ENCODE measurements at regions not wholly inside any gene's neighbourhood (a gene's known extent, or its start where the extent isn't known, plus 50 kb on each side); places are given as distances from the start of the nearest gene placed in this dataset.

DNA sequence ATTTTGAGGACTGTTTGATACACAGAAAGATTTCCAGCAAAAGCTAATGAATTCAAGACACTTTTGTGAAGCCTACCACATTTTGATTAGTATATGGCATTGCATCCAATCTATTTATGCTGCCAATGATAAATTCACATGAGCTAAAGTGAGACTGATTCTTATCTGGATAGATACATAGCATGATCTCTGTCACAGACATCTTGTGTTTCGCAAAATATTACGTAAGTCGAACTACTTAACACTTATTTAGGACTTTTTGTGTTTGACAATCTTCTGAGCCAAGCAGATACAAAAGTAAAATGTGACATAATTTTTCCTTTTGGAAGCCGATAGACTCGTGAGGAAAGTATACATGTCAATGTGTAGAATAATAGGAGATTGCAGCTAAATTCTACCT is 251.6 kb downstream of the HACE1 start:
- no peak overlapping the region for H2BK12ac ChIP-seq (ENCODE audit: low read depth, low read length)
- 91% methylated on average over 5 of the region's 5 CpGs; no CpG with 5 or more reads in 1 of the 2 experiments for WGBS, 2 experiments (ENCODE audit: extremely low coverage in 1 of 2, insufficient coverage in 1 of 2, insufficient read length in 1 of 2, insufficient replicate concordance in 2 of 2, low coverage in 1 of 2, low lambda C conversion rate in 2 of 2, missing lambda C conversion rate in 1 of 2)
- no peak overlapping the region for H2BK20ac ChIP-seq (ENCODE audit: low read length)
- H3K4me2 ChIP-seq (ENCODE audit: insufficient read depth in 1 of 2, low read depth in 2 of 2, low read length in 2 of 2) = no peak overlapping the region
- FAIRE-seq (no peak), DNase-seq (ENCODE audit: low read depth in 1 of 2, low spot score in 2 of 2) (no peak)
- H3K79me2 ChIP-seq (ENCODE audit: control insufficient read depth in 1 of 2, insufficient read depth in 2 of 2, low read length in 2 of 2) = no peaks in the 10 kb centered on the region
- no peak overlapping the region for H2BK5ac ChIP-seq (ENCODE audit: low read depth, low read length)
- no peak overlapping the region for H4K91ac ChIP-seq (replicated peaks; ENCODE audit: insufficient read length, low read length)
- no peak overlapping the region for H2AK5ac ChIP-seq (ENCODE audit: low read depth, low read length)
- H3K27me3 ChIP-seq (replicated peaks in 1 of 4; ENCODE audit: control insufficient read depth in 3 of 4, extremely low read depth in 1 of 4, insufficient read depth in 3 of 4, low read length in 3 of 4) = no peaks in the 10 kb centered on the region
- H2AFZ ChIP-seq (ENCODE audit: low read length) = no peak overlapping the region
- no peak overlapping the region for H2BK120ac ChIP-seq (replicated peaks; ENCODE audit: low read depth, low read length)
- H3K18ac ChIP-seq (ENCODE audit: extremely low read depth, low read length) = no peak overlapping the region
- no peak overlapping the region for H4K8ac ChIP-seq (ENCODE audit: extremely low read depth, insufficient read depth, low read length)
- no peak overlapping the region for H3K27ac ChIP-seq (ENCODE audit: low read depth, low read length)
- no peaks in the 10 kb centered on the region for H3K79me1 ChIP-seq (ENCODE audit: low read depth, low read length)
- no peak overlapping the region for H4K5ac ChIP-seq (ENCODE audit: insufficient read length, low read depth, low read length)
- no peak overlapping the region for H3K4ac ChIP-seq (replicated peaks; ENCODE audit: insufficient read length, low read depth, low read length)
- H3K23me2 ChIP-seq (ENCODE audit: low read depth, low read length) = no peaks in the 10 kb centered on the region
- H2BK15ac ChIP-seq (ENCODE audit: low read length) = no peak overlapping the region
- CTCF ChIA-PET (ENCODE audit: partially characterized antibody) = no interaction called here
- no peaks in the 10 kb centered on the region for H3K36me3 ChIP-seq (ENCODE audit: control insufficient read depth in 2 of 4, insufficient read depth in 4 of 4, low read length in 3 of 4)
- H3K9ac ChIP-seq (replicated peaks in 1 of 4; ENCODE audit: extremely low read depth in 1 of 4, low read depth in 3 of 4, low read length in 3 of 4) = no peak overlapping the region
- H3K4me3 ChIP-seq (ENCODE audit: extremely low read depth in 1 of 4, insufficient read depth in 2 of 4, low read depth in 3 of 4, low read length in 4 of 4) = no peak overlapping the region
- no peaks in the 10 kb centered on the region for H3K4me1 ChIP-seq (replicated peaks in 1 of 4; ENCODE audit: control insufficient read depth in 3 of 4, insufficient read depth in 4 of 4, low read length in 3 of 4)
- H3K9me3 ChIP-seq (ENCODE audit: insufficient read depth in 2 of 2, low read depth in 1 of 2, low read length in 1 of 2) = no peaks in the 10 kb centered on the region
- no peak overlapping the region for H3K56ac ChIP-seq (replicated peaks; ENCODE audit: insufficient read length, low read depth, low read length)
- POLR2A ChIA-PET (ENCODE audit: partially characterized antibody) = interaction anchor here (0.6 kb wide), 1 partner anchor 63 kb away, joined by 3 read pairs; no protein-coding TSS in a partner anchor
- TF ChIP-seq GABPA (IDR thresholded peaks at IDR 0.05; ENCODE audit: borderline replicate concordance, insufficient read depth, low read length) = no peak
- TF ChIP-seq, protein P1, sequence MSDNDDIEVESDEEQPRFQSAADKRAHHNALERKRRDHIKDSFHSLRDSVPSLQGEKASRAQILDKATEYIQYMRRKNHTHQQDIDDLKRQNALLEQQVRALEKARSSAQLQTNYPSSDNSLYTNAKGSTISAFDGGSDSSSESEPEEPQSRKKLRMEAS (IDR thresholded peaks at IDR 0.05) = no peak
- H3K14ac ChIP-seq (ENCODE audit: insufficient read length) = no peak overlapping the region
- no peak overlapping the region for H3K23ac ChIP-seq (ENCODE audit: insufficient read length)
- no peaks in the 10 kb centered on the region for H4K20me1 ChIP-seq (replicated peaks in 1 of 2; ENCODE audit: control insufficient read depth in 1 of 2, insufficient read depth in 2 of 2, low read length in 2 of 2)

Data from H1 (cell line).